Mesendoderm (in vitro differentiated cells): ENCODE measurements at regions not wholly inside any gene's neighbourhood (a gene's known extent, or its start where the extent isn't known, plus 50 kb on each side); places are given as distances from the start of the nearest gene placed in this dataset.

ENCODE experiments used
- DNase-seq: peaks from one replicate; pipeline ENCODE4 v3.0.0; 2013
- H2AK5ac ChIP-seq: 2 replicates; pipeline ENCODE4 v1.6.1; 2013; ENCODE audit warnings: low read length, inconsistent platforms
- H2BK120ac ChIP-seq: 2 replicates; pipeline ENCODE4 v1.6.1; 2013; ENCODE audit warnings: low read depth, mild to moderate bottlenecking, low read length, moderate library complexity, mixed read lengths
- H2BK15ac ChIP-seq: replicated peaks from 2 replicates; pipeline ENCODE4 v1.6.1; 2013; ENCODE audit warnings: low read depth, mild to moderate bottlenecking, moderate library complexity
- H2BK5ac ChIP-seq: 2 replicates; pipeline ENCODE4 v1.6.1; 2013; ENCODE audit warnings: low read length, inconsistent platforms
- H3K18ac ChIP-seq: 2 replicates; pipeline ENCODE4 v1.6.1; 2013; ENCODE audit warnings: mild to moderate bottlenecking, low read length, mixed read lengths
- H3K23ac ChIP-seq: one replicate; pipeline ENCODE4 v1.6.1; 2013; ENCODE audit warnings: low read length
- H3K27ac ChIP-seq: 2 replicates; pipeline ENCODE4 v1.5.1; 2013; ENCODE audit warnings: low read depth, mild to moderate bottlenecking, inconsistent platforms, low read length, moderate library complexity
- H3K27me3 ChIP-seq: 2 replicates; pipeline ENCODE4 v1.6.1; 2013; ENCODE audit warnings: low read length, control low read depth, mild to moderate bottlenecking, inconsistent platforms; ENCODE audit not compliant: insufficient read depth, poor library complexity
- H3K36me3 ChIP-seq: 2 replicates; pipeline ENCODE4 v1.6.1; 2013; ENCODE audit warnings: low read length, inconsistent platforms; ENCODE audit not compliant: control insufficient read depth, insufficient read depth
- H3K4ac ChIP-seq: one replicate; pipeline ENCODE4 v1.6.1; 2013; ENCODE audit warnings: low read depth, mild to moderate bottlenecking, low read length, moderate library complexity
- H3K4me1 ChIP-seq: 2 replicates; pipeline ENCODE4 v1.6.1; 2013; ENCODE audit warnings: low read depth, low read length, inconsistent platforms; ENCODE audit not compliant: control insufficient read depth
- H3K4me2 ChIP-seq: 2 replicates; pipeline ENCODE4 v1.6.1; 2013; ENCODE audit warnings: low read length
- H3K4me3 ChIP-seq: 2 replicates; pipeline ENCODE4 v1.5.1; 2013; ENCODE audit warnings: mild to moderate bottlenecking, low read length
- H3K56ac ChIP-seq: one replicate; pipeline ENCODE4 v1.6.1; 2013; ENCODE audit warnings: low read length
- H3K79me1 ChIP-seq: 2 replicates; pipeline ENCODE4 v1.6.1; 2013; ENCODE audit warnings: low read length, inconsistent platforms
- H3K79me2 ChIP-seq: 2 replicates; pipeline ENCODE4 v1.6.1; 2013; ENCODE audit warnings: mild to moderate bottlenecking, low read length; ENCODE audit not compliant: control insufficient read depth, insufficient read depth
- H3K9ac ChIP-seq: 2 replicates; pipeline ENCODE4 v1.6.1; 2013; ENCODE audit warnings: low read length, inconsistent platforms
- H4K5ac ChIP-seq: one replicate; pipeline ENCODE4 v1.6.1; 2013; ENCODE audit warnings: low read length
- H4K8ac ChIP-seq: one replicate; pipeline ENCODE4 v1.6.1; 2013; ENCODE audit warnings: low read depth, mild to moderate bottlenecking, control low read depth, low read length, moderate library complexity
- WGBS: extraction: QIAGEN DNeasy Blood & Tissue Kit; methylation state at CpG from one replicate; pipeline ENCODE4 v1.1.7; 2013; ENCODE audit warnings: low lambda C conversion rate, missing lambda C conversion rate; ENCODE audit not compliant: insufficient coverage; ENCODE audit errors: extremely low coverage; 5-methylcytosine and 5-hydroxymethylcytosine counted together

DNA sequence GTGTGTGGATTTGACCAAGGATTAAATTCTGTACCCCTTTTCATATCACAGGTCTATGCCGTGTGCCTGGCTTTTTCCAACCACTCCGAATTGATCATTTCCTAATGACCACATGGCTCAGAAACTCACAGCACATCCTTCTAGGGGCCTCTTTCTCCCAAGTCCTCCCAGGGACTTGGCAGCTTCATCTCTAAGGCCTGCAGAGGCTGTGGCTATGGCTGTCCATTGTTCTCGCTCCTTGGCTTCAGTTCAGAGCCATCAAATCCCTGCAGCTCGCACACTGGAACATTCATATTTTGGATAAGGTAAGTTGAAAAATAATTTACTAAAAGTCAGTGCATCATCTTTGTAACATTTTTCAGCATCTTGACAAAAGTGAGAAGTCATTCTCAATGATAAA, 497.2 kb upstream of the CDH4 start:
- Histone ChIP-seq H3K36me3 (no peaks in the 10 kb centered on the region), H3K4ac (no peak overlapping the region), H3K4me3 (no peak overlapping the region), H3K23ac (no peak overlapping the region), H3K9ac (no peak overlapping the region), H2BK15ac (no peak overlapping the region), H3K27ac (no peak overlapping the region), H3K4me2 (no peak overlapping the region), H3K79me2 (no peaks in the 10 kb centered on the region), H3K4me1 (peaks cover 1% of the 10 kb centered on the region), H2BK120ac (no peak overlapping the region), H3K56ac (no peak overlapping the region), H2AK5ac (no peak overlapping the region), H4K8ac (no peak overlapping the region), H3K18ac (no peak overlapping the region), H2BK5ac (no peak overlapping the region), H3K27me3 (no peaks in the 10 kb centered on the region), H3K79me1 (no peaks in the 10 kb centered on the region), H4K5ac (no peak overlapping the region)
- no peak for DNase-seq
- whole genome bisulfite sequencing, result no CpG with 5 or more reads among the region's 4 CpGs

GRCh38 chr20:60759651-60760050, 492.4 kb upstream of the CDH4 start:
- Histone ChIP-seq H3K27ac (no peak overlapping the region), H3K23ac (no peak overlapping the region), H3K56ac (no peak overlapping the region), H4K8ac (no peak overlapping the region), H2BK5ac (no peak overlapping the region), H2BK120ac (no peak overlapping the region), H2BK15ac (no peak overlapping the region), H2AK5ac (no peak overlapping the region), H3K4me2 (no peak overlapping the region), H3K18ac (no peak overlapping the region), H4K5ac (no peak overlapping the region), H3K9ac (no peak overlapping the region), H3K79me1 (no peaks in the 10 kb centered on the region), H3K27me3 (no peaks in the 10 kb centered on the region), H3K79me2 (no peaks in the 10 kb centered on the region), H3K4me3 (no peak overlapping the region), H3K4me1 (no peaks in the 10 kb centered on the region), H3K4ac (no peak overlapping the region), H3K36me3 (no peaks in the 10 kb centered on the region)
- no CpG with 5 or more reads among the region's 6 CpGs for WGBS
- no peak for DNase-seq

- Histone ChIP-seq H3K56ac (no peak overlapping the region), H2AK5ac (no peak overlapping the region), H3K4me1 (no peaks in the 10 kb centered on the region), H3K4me2 (no peak overlapping the region), H4K8ac (no peak overlapping the region), H4K5ac (no peak overlapping the region), H2BK120ac (no peak overlapping the region), H2BK5ac (no peak overlapping the region), H3K79me1 (no peaks in the 10 kb centered on the region), H3K27ac (no peak overlapping the region), H3K79me2 (no peaks in the 10 kb centered on the region), H2BK15ac (no peak overlapping the region), H3K9ac (no peak overlapping the region), H3K36me3 (no peaks in the 10 kb centered on the region), H3K27me3 (no peaks in the 10 kb centered on the region), H3K4me3 (no peak overlapping the region), H3K23ac (no peak overlapping the region), H3K4ac (no peak overlapping the region), H3K18ac (no peak overlapping the region)
- no peak for DNase-seq
- no CpG with 5 or more reads among the region's 6 CpGs for WGBS
These were observed 491.6 kb upstream of the CDH4 start for GRCh38 chr20:60760256-60761000.

GRCh38 chr20:60761056-60761455, 491.0 kb upstream of the CDH4 start:
- Histone ChIP-seq H3K23ac (no peak overlapping the region), H3K9ac (no peak overlapping the region), H3K79me2 (no peaks in the 10 kb centered on the region), H4K8ac (no peak overlapping the region), H3K18ac (no peak overlapping the region), H3K27me3 (no peaks in the 10 kb centered on the region), H3K27ac (no peak overlapping the region), H3K4ac (no peak overlapping the region), H3K4me3 (no peak overlapping the region), H3K56ac (no peak overlapping the region), H2AK5ac (no peak overlapping the region), H3K79me1 (no peaks in the 10 kb centered on the region), H3K4me1 (no peaks in the 10 kb centered on the region), H4K5ac (no peak overlapping the region), H3K36me3 (no peaks in the 10 kb centered on the region), H2BK120ac (no peak overlapping the region), H2BK5ac (no peak overlapping the region), H2BK15ac (no peak overlapping the region), H3K4me2 (no peak overlapping the region)
- WGBS, result no CpG with 5 or more reads among the region's 9 CpGs
- DNase-seq, result no peak

- H3K23ac ChIP-seq, result no peak overlapping the region
- no peak overlapping the region for H2BK120ac ChIP-seq
- H2BK5ac ChIP-seq, result no peak overlapping the region
- H3K79me2 ChIP-seq, result no peaks in the 10 kb centered on the region
- H3K9ac ChIP-seq, result no peak overlapping the region
- no peak overlapping the region for H3K18ac ChIP-seq
- H2AK5ac ChIP-seq, result no peak overlapping the region
- H3K27me3 ChIP-seq, result no peaks in the 10 kb centered on the region
- no peaks in the 10 kb centered on the region for H3K79me1 ChIP-seq
- H3K4me3 ChIP-seq, result no peak overlapping the region
- no peak overlapping the region for H3K4me2 ChIP-seq
- H3K27ac ChIP-seq, result no peak overlapping the region
- DNase-seq, result no peak
- H4K5ac ChIP-seq, result no peak overlapping the region
- H3K4ac ChIP-seq, result no peak overlapping the region
- no peaks in the 10 kb centered on the region for H3K4me1 ChIP-seq
- no peak overlapping the region for H2BK15ac ChIP-seq
- H3K56ac ChIP-seq, result no peak overlapping the region
- no CpG with 5 or more reads among the region's 6 CpGs for WGBS
- H4K8ac ChIP-seq, result no peak overlapping the region
- no peaks in the 10 kb centered on the region for H3K36me3 ChIP-seq
These were observed 489.7 kb upstream of the CDH4 start for GRCh38 chr20:60762386-60762785.

DNA sequence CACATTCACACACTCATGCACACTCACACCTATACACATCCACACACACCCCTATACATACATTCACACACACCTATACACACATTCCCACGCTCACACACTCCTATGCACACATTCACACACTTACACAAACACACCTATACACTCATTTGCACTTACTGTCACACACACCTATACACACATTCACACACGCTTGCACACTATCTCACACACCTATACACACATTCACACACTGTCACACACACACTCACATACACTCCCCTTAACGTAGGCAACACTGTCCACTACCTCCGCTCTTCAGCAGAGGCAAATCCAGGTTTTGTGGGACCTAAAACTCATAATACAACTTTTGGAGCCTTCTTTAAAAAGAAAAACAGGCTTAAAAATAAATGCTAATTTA, 487.7 kb upstream of the CDH4 start:
- WGBS, result 100% methylated on average over 3 of the region's 4 CpGs
- H3K56ac ChIP-seq, result no peak overlapping the region
- no peaks in the 10 kb centered on the region for H3K27me3 ChIP-seq
- H3K23ac ChIP-seq, result no peak overlapping the region
- no peak overlapping the region for H3K27ac ChIP-seq
- H3K4me3 ChIP-seq, result no peak overlapping the region
- no peak overlapping the region for H2BK15ac ChIP-seq
- no peak overlapping the region for H2BK120ac ChIP-seq
- no peaks in the 10 kb centered on the region for H3K4me1 ChIP-seq
- no peak overlapping the region for H4K5ac ChIP-seq
- H2AK5ac ChIP-seq, result no peak overlapping the region
- DNase-seq, result no peak
- no peak overlapping the region for H3K4ac ChIP-seq
- H4K8ac ChIP-seq, result no peak overlapping the region
- no peak overlapping the region for H3K4me2 ChIP-seq
- H2BK5ac ChIP-seq, result no peak overlapping the region
- H3K9ac ChIP-seq, result no peak overlapping the region
- H3K79me1 ChIP-seq, result no peaks in the 10 kb centered on the region
- no peaks in the 10 kb centered on the region for H3K36me3 ChIP-seq
- H3K79me2 ChIP-seq, result no peaks in the 10 kb centered on the region
- no peak overlapping the region for H3K18ac ChIP-seq
